HG03575 (cell line): ENCODE measurements at regions not wholly inside any gene's neighbourhood (a gene's known extent, or its start where the extent isn't known, plus 50 kb on each side); places are given as distances from the start of the nearest gene placed in this dataset.
"Not testable (repeated sequence)": the region's sequence is repeated elsewhere in the genome, so short reads cannot be mapped to it uniquely, and the experiment has no call there.

Experiments
- ATAC-seq: cut with Tn5 transposase; IDR thresholded peaks from one replicate; pipeline ENCODE4 v1.9.1; 2021; ENCODE audit not compliant: unreplicated experiment, insufficient number of reproducible peaks, low FRiP score; ENCODE audit errors: extremely low read depth

DNA sequence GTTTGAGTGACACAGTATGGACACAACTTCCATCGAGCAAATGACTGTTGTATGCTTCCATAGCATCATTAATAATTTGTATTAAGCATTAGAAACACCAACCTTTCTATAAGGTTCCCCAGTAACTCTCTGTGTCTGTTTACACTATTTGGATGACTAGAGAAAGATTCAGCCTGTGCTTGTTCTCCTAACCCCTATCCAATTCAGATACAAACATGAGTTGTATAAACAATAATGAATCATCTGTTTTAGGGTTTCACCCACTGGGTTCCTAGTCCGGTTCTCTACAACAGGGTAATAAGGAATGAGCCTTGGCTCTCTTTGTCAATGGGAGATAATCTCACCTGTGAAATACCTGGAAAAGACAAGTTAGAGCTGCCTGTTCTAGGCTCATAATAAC lies 894.1 kb upstream of the PIK3C3 start:
- ATAC-seq = no peak

DNA sequence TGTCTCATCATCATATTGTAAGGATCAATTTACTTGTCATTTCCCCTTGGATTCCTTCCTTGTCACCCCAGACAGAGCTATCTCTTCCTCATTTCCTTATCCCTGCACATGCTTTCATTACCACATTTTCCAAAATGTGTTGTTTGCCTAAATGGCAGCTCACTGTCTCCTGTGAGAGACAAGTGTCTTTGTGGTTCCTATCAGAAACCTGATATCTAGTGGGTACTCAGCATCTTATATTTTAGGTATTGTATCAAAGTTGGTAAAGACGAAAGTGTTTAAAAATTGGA lies 896.0 kb upstream of the PIK3C3 start:
- ATAC-seq = no peak

GRCh38 chr18:41058351-41059125 lies 896.5 kb upstream of the PIK3C3 start:
- no peak for ATAC-seq

DNA sequence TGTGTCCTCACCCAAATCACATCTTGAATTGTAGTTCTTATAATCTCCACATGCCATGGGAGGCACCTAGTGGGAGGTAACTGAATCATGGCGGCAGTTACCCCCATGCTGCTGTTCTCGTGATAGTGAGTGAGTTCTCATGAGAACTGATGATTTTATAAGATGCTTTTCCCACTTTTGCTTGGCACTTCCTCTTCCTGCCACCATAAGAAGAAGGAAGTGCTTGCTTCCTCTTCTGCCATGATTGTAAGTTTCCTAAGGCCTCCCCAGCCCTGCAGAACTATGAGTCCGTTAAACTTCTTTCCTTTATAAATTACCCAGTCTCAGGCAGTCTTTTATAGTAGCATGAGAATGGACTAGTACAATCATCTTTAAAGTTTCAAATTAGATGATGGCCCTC lies 902.4 kb upstream of the PIK3C3 start:
- no peak for ATAC-seq

GRCh38 chr18:41046250-41046649 lies 908.8 kb upstream of the PIK3C3 start:
- ATAC-seq = not testable (repeated sequence)

DNA sequence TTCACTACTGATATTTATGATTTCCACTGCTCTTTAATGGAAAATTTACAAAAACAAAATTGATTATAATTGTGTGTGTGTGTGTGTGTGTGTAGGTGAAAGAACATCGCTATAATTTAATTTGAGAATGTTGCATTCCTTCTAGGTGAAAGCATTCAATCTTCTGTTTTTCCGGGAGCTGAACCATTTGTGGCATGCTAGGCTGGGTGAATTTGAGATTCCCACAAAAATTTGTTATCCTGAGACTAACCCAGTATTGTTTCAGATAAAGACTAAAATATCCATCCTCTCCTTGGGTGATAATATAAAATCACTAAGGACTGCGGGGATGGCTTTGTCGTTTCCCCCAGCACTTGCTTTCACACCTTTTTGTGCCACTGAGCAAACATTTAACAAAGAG lies 911.2 kb upstream of the PIK3C3 start:
- no peak for ATAC-seq

- ATAC-seq = no peak
Measured at GRCh38 chr18:41042866-41043265, 912.2 kb upstream of the PIK3C3 start.

- ATAC-seq = no peak
Measured at GRCh38 chr18:41038071-41038470, 917.0 kb upstream of the PIK3C3 start.

GRCh38 chr18:41036346-41036745 lies 918.7 kb upstream of the PIK3C3 start:
- no peak for ATAC-seq

- no peak for ATAC-seq
Measured at GRCh38 chr18:41034413-41034812, 920.6 kb upstream of the PIK3C3 start.

DNA sequence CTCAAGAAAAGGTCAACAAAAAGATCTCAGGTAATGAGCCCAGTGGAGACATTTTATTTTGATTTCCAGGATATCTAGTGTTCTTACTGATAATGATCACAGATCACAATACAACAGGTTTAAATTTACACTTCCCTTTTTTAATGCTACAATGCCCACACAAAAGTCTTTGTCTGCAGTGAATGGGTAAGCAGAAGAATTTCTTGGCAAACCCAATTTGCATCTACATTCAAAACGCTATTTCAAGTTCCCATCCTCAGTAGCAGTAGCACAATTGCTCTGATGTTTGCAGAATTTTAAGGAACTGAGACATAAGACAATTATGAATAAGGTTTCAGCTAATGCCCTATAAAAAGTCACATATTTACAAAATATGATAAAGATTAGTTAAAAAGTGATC lies 929.4 kb upstream of the PIK3C3 start:
- ATAC-seq = no peak

- ATAC-seq = no peak
Measured at GRCh38 chr18:41024792-41025191, 930.2 kb upstream of the PIK3C3 start.

DNA sequence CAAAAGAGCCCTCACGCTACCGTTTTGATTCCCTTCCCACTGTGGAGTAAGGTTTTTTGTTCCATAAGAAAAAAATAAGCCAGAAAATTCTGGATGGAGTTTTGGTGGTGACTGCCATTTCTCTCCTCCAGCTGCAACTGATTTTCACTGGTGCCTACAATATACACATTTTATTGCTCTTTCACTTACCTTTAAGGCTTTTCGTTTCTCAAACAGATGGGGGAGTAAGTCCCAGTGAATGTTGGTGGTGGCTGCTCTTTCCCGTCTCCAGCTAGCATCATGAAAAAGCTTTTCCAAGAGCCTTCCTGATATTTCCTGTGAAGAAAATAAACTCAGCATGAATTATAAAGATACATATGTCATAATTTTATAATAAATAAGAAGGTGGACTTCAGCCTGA lies 932.5 kb upstream of the PIK3C3 start:
- no peak for ATAC-seq

GRCh38 chr18:41021089-41021488 lies 933.9 kb upstream of the PIK3C3 start:
- ATAC-seq = no peak

GRCh38 chr18:41012194-41012593 lies 942.8 kb upstream of the PIK3C3 start:
- no peak for ATAC-seq

DNA sequence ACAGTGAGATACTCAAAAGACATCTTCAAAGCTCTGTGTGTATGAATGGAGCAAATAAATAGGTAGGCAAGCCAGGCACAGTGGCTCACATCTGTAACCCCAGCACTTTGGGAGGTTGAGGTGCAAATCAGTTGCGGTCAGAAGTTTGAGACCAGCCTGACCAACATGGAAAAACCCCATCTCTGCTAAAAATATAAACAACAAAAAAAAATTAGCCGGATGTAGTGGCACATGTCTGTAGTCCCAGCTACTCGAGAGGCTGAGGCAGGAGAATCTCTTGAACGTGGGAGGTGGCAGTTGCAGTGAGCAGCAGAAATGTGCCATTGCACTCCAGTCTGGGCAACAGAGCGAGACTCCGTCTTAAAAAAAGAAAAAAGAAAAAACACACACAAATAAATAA lies 945.1 kb upstream of the PIK3C3 start:
- no peak for ATAC-seq

GRCh38 chr18:41004324-41004723 lies 950.7 kb upstream of the PIK3C3 start:
- no peak for ATAC-seq

- ATAC-seq = no peak
Measured at GRCh38 chr18:40995529-40995928, 959.5 kb upstream of the PIK3C3 start.

- ATAC-seq = no peak
Measured at GRCh38 chr18:40993363-40993762, 961.7 kb upstream of the PIK3C3 start.

DNA sequence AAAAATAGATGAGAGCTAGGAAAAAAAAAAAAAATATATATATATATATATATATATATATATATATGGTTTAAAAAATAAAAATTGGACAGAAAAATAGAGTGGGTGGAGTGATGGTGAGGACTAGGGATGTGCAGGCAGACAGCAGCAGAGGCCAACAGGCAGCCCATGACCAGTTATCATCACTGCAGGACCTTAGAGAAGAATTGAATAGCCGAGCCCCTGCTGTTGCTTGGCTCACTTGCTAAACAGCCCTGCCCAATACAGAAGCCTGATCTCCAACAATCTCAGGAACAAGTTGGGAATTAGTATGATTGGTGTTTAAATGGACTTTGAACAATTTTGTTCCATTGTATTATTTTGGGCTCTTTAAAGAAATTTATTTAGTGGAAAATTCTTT lies 967.5 kb upstream of the PIK3C3 start:
- ATAC-seq = no peak

- no peak for ATAC-seq
Measured at GRCh38 chr18:40985436-40985835, 969.6 kb upstream of the PIK3C3 start.
